Activated CD4-positive, alpha-beta T cell treated with anti-CD3 and anti-CD28 coated beads for 1 hour (primary cell): ENCODE measurements at regions not wholly inside any gene's neighbourhood (a gene's known extent, or its start where the extent isn't known, plus 50 kb on each side); places are given as distances from the start of the nearest gene placed in this dataset.

Source experiments
- DNase-seq: peaks from one replicate; pipeline ENCODE4 v3.0.0-alpha.2; 2020

DNA sequence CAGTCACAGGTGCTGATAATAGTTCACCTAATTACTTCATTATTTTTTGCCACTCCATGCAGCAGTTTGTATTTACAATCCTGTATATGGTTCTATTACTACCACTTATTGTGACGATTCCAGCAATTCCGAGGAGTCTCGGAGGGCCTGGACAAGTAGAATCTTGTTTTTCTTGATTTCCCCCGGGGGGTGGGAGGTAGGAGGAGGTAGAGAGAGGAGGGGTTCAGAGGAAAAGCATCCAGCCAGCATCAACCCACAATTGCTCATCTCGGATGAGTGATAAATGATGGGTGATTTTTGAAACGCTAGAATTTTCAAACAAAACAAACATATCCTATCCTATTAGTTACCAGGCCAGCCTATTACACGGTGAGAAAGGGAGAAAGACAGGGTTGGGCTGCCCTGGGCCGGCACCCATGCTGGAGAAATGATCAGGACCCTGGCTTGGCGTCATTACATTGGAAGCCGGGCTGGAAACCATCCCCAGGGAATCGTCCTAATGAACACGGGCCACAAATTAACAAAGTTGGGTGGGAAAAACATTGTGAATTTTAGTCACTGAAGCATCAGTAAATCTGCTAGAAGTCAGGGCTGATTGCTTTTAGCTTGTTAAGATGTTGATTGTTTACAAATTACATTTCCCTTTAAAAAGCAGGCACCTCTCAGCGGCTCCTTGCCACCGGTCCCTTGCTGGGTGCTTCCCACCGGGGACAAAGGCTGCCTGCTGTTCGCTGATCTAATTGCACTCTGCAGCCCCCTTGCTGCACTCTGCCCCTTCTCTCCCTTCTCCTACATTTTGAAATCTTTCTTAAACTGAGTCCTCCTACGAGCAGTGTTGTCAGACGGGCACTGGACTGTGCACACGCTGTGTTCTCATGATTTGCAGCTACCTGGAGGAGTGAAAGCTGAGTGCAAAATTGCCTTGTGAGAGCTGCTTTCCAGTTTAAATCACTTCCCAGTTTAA, 95.5 kb downstream of the FAM204A start:
- no peak for DNase-seq

DNA sequence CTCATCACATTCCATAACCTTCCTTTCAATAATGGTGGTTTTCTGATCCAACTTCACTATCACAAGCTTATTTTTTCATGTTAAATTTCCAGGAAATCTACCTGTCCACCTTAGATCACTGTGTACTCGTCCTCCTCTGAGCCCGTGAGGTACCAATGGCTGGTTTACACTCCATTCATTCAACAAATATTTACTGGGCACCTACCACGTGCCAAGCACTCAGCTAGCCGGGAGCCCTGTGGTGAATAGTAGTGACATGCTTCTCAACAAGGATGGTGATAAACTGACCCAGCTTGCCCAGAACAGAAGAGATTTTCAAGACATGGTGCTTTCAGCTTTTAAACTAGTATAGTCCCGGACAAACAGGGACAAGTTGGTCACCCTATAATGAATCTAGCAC, 98.2 kb downstream of the FAM204A start:
- no peak for DNase-seq

DNA sequence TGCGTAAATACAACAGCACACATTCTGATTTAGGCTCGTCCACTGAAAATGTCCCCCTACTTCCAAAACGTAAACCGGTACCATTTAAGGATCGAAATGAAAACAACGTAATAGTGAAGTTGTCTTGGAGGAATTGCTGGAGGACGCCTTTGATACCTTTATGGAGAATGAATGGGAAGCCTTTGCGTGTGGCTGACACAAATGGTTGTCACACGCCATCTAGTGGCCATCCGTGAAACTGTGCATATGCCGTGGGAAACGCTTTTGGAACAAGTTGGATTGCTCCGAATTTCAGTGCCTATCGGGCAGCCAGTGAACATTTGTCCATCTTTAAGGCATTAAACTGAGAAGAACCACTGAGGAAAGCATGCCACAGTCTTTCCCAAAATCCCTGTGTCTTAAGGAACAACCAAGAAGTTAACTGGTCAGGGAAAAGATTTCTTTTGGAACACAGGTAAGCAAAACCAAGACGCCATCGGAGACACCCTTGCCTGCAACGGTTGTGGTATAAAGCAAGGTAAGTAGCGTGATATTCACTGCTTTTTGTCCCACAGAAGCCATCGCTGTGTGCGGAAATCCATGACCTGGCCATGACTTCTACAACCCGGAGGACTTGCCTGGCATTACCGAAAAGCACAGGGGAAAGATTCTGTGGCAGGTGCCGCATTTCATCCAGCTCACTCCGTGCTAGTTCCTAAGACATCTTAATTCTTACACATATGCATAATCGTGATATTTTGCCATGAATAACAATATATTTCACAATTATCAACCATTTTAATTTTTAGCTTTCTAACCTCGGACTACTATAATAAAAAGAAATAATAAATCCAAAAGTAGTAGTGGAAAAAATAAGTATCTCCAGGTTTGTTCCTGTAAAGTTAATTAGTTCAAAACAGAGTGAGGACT, 100.6 kb downstream of the FAM204A start:
- peak; percentile 46 for DNase-seq

DNA sequence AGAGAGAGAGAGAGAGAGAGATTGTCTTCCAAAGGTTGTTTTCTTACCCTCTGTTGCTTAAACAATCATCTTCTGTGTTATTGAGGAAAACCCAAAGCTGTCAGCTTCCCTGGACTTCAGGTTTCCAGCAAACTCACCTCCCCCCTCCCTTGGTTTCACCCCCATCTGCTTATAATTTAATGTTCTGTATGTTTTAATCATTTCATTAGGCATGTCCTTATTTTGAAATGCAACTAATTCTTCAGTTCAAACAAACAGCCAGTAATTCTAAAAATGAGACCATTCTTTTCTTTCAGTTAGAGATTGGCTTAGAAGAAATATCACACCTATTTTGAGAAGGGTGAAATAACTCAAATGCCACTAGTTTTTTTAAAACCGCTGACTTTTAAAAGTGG, 102.9 kb downstream of the FAM204A start:
- DNase-seq: no peak

DNA sequence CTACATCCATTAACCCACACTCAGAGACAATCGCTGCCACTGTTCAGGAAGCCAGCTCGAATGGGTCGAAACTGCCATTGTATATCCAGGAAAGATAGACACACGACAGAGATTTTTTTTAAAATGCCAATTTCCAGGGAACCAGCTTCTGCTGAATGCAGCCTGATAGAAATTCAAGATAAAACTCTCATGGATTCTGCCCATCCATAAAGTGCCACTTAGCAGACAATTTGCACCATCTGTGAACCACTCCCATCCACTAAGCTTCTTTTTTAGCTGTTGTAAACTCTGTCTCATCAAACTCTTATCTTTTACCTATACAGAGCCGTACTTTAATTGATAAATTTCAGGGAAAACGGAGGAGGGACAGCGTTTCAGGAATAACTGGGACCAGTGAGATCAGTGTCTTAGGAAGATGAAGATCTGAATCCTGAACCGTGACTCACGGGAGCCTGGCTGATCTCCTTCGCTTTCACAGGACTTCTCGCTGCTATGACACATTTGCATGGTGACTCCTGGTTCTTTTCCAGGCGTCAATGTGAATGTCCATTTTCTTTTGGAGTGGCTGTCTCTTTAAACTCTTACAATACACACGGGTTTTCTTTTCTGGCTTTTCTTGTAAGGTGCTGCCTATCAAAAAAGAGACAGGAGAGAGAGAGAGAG, 103.4 kb downstream of the FAM204A start:
- DNase-seq: no peak

DNA sequence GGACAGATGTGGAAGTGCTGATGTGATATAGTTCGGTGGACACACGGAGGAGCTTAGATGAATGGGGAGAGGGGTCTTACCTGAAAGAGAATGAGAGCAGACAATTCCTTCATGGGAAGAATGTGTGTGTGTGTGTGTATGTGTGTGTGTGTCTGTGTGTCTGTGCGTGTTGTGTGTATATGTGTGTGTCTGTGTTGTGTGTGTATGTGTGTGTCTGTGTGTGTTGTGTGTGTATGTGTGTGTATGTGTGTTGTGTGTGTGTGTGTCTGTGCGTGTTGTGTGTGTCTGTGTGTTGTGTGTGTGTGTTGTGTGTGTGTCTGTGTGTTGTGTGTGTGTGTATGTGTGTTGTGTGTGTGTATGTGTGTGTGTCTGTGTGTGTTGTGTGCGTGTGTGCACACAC, 104.2 kb downstream of the FAM204A start:
- DNase-seq: no peak

DNA sequence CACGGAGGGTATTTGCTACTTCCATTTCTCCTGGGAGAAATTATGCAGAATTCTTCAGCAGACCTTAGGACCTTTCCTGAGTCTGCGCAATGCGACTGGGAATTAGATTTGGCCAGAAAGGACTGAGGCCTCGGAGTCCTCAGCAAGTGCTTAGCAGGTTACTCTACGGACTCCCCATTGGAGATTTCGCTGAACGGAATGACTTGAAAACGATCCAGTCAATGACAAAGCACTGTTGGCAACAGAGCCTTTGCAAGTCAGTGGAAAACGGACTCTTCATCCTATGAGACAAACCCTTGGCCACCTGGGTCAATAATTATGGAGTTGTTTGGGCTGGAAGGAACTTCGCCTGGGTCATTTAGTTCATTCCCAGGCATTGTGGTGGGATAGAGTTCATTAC, 107.4 kb downstream of the FAM204A start:
- no peak for DNase-seq

DNA sequence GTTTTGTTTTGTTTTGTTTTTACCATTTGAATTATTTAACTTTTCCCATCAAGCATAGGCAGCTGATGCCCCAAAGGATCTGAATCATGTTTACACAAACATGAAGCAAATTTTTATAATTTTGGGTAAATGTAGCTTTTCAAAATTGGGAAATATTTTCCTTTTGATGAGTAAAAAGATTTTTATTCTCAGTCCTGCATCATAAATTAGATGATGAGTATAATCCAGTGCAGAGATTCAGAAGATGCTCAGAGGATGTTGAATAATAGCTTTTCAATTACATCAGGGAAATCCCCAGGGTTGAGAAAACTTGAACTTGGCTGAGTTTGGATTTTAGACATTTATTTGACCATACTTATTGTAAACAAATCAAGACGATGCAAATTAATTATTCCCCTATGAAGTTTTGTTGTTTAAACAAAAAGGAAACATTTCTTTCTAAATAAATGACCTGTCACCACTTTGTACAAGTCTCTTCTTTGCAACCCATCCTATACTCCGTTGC, 121.7 kb downstream of the FAM204A start:
- no peak for DNase-seq

DNA sequence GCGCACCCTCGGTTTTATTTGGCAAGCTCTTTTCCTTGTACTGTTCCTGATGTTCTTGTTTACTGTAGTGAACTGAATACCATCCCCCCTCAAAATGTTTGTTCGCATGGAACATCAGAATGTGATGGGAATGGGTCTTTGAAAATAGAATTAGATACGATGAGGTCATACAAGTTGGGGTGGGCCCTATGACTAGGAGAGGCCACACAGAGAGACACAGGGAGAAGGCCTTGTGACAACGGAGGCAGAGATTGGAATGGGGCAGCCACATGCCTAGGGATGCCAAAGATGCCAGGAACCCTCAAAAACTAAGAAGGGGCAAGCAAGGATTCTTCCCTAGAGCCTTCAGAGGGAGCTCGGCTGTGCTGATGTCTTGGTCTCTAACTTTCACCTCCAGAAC, 123.6 kb downstream of the FAM204A start:
- no peak for DNase-seq

DNA sequence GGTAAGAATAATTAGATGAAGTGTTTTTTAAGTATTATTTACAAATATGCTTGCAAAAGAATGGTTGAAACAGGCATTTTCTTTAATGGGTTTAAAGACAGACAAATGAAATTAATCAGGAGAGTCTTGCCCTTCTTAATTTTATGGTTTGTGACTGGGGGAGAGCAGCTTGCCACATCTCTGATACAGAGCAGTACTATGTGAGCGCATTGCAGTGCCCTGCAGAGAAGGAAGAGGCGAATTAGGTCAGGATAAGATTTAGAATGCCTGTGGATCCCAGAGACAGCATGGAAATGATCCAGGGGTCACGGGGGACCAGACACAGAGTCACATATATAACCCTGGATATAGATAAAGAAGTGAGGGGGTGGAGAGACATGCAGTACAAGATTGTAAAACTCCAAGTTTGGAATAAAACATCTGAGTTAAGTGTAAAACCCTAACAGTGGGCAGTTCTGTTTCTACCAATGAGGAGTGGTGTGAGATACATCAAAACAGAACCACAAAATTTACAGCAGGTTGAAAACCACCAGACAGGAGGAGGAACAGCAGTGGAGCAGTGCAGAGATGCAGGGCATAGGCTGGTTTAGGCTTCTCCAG, 125.5 kb downstream of the FAM204A start:
- no peak for DNase-seq

DNA sequence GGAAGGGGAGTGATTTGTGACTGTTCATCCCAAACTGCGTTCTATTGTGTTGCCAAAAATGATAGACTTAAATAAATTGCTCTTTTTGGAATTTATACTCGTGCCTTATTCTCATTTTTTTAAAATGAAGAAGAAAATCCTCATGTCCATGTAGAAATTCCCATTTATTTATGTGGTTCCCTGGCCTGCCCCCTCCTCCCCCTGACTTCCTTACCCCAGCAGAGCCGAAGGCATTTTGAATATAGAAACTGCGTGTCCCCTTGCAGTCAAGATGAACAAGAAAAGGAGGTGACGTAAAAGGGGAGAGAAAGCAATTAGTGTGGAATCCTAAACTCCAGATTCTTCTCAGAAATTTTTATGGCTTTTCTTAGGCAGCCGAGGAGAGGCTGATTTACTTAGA, 126.1 kb downstream of the FAM204A start:
- DNase-seq: no peak

DNA sequence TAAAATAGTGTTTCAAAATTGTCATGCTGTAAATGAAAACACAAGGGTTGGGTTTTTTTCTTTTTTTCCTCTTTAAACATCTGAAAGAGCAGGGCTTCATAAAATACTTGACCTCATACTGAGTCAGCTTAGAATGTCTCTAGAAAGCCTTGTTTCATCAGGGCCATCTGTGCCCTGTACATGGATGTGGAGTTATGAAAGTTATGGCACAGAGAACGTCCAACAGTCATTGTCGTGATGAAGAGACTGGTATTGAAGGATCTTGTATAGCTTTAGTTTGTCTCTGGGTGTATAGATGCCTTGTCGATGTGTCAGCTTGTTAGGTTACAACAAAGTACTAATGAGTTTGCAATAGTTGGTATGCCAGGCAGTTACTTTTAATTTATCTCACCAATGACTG, 127.3 kb downstream of the FAM204A start:
- no peak for DNase-seq

DNA sequence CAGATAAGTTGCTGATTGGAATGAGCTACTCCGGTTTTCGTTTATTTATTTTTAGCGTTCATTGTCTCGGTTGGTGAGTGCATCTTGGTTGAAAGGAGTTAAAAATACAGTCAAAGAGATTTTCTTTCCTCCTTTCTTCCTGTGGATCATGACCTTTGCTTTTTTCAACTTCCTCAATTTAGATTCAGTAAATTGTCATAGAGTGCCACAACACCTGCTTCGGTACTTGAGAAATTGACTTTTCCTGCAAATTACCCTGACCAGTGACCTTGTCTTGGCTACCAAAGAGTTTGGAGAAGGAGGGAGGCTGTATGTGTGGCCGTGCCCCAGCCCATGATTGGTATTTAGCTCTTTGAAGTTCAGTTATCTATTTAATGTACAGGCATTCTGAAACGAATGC, 128.7 kb downstream of the FAM204A start:
- DNase-seq: no peak

DNA sequence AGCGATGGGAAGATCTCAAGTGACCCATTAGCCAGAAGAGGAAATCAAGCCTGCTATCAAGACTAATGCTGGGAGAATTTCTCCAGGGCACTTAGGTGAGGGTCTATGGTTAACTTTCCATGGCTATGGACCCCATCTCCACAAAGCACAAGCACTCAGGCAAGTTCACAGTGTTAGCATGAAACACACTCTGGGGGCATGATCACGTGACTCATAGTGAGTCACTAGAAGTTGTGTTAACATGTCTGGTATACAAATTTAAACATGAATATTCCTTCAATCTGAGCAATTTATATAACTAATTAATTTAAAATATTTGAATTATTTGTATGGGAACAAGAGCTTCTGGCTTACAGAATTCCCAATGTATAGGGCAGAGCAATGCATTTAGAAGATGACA, 131.8 kb downstream of the FAM204A start:
- DNase-seq: no peak

DNA sequence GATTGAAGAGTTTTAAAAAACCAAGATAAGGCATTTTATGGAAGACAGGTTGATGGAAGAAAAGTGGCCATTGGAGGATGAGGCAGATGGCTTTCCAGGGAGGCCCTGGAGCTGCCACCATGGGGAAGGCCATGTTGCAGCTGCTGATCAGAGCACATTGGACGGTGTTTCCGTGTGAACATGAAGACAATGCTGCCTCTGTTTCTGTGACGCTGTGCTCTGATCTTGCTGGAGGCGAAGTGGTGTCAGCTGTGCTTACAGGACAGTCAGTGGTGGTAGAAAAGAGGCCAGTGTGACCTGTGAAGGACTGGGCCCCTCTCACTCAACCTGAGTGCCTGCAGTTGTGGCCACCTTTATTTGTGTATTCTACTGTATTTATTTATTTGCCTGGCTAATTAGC, 132.9 kb downstream of the FAM204A start:
- no peak for DNase-seq

DNA sequence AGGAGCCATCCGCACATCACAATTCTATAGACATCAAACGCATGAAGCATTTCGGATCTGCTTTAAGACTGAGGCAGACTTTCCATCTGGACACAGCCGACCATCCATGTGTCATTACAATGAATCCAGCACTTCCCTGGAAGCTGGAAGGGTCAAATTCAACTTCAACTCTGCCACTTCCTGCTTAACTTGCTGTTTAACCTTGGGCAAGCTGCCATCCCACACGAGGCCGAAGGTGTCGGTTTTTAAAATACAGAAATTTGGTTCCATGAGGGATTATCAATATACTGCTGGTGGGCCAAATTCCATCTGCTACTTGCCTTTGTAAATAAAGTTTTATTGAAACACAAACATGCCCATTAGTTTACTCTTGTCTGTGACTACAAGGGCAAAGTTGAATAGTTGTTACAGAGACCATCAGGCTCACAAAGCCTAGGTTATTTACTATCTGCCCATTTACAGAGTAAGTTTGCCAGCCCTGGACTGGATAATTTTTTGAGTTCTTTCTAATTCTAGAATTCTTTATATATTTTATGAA, 134.6 kb downstream of the FAM204A start:
- DNase-seq: no peak

DNA sequence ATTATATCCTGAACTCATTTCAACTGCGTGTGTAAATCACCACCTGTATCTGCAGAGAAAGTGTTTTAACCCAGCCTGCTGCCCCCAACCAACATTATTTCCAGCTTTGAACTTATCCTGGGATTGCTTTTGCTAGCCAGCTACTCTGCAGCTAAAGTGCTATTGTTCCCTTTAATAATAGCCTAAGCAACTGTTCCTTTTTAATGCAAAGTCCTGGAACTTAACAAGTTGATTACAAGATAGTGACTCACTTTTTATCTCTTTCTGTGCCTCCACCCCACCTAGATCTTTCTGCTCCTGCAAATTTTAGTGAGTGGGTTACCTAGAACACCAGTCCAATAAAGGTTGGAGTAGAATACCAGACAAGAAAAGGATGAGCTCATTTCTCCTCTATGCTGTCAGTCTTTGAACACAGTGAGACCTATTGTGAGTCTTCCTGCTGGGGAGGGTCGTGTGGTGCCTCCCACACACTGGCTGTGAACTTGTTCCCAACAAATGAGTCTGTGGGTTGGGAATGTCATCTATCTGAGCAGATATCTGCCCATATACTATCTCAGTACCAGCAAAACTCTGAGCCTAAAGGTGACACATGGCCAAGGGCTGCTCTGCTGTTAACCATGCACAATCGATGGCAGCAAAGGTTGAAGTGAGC, 137.7 kb downstream of the FAM204A start:
- no peak for DNase-seq

DNA sequence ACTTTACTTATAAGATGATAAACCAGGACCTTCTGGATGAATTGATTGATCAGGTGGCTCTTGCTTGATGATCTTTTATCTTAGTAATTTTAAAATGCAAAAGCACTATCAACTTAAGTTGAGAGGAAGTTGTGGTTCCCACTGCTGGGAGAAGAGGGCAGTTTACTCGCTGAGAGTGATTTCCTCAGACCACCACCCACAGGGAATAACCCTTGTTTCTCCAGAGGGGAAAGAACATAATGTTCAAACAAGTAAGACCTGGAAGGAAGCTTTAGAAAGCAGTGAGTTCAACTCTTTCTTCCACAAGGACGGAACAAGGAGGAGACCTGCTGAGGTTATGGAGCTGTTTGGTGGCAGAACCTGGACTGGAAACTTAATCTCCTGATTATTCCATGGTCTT, 138.7 kb downstream of the FAM204A start:
- no peak for DNase-seq

DNA sequence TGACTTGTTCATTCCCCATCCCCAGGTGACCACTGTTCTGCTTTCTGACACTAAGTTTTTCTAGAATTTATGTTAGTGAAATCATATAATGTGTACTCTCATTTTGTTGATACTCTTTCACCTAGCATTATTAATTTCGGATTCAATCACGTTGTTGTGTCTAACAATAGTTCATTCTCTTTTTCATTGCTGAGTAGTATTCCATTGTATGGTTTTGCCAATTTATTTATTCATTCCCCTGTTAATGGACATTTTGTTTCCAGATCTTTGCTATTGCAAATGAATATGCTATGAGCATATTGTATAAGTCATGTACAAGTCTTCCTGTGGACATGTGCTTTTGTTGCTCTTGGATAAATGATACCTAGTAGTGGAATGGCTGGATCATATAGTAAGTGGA, 146.4 kb downstream of the FAM204A start:
- DNase-seq: no peak

DNA sequence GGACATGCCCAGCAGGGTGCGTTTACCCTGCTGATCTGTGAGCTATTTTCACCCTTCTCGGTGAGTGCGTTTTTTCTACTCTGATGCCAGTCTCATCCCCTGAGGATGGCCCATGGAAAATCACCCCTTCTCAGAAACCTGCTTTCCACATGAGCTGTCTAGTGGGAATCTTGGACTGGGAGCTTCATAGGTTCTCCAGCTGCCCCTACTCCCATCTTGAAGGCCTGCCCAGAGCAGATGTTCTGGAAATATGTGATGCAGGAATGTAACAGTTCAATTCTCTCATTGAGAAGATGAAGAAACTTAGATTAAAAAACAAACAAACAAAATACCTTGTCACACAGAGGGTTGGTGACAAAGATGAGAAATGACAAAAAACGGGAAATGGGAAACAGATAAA, 146.9 kb upstream of the RAB11FIP2 start:
- no peak for DNase-seq

DNA sequence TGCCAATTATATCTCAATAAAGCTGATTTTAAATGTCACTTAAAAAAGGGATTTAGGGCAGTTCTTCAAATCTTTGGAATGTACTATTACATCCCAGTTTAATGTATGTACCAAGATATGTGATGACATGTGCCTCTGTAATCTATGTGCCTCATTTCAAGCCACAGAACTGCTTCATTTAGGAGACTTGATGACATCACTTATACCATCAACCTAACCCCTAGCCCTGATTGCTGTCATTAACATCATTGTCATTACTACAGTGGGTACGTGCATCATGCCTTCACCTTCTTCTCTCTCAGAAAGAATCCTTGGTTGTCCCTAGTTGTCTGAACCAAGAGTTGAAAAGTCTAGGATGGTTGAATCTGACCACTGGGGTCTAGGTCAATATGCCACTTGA, 134.3 kb upstream of the RAB11FIP2 start:
- DNase-seq: no peak

DNA sequence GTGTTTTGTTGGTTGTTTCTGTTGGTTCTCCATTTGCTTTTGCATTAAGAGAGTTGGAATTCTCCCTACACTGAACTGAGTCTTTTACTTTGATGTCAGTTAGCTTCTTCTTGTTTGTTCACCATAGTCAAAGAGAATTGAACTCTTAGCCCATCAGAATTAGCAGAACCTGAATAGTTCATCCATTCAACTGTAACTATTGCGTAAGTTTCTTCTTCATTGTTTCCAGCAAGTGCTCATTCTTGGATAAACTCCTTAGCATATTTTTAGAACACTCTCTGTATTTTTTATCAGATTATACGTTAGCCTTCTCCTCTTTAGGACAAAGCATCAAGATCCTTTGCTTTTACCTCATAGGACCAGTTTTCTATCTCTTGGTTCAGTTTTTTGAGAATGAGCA, 128.4 kb upstream of the RAB11FIP2 start:
- DNase-seq: no peak
